A549 (cell line): ENCODE measurements at regions not wholly inside any gene's neighbourhood (a gene's known extent, or its start where the extent isn't known, plus 50 kb on each side); places are given as distances from the start of the nearest gene placed in this dataset.

Source experiments
- ATAC-seq, 2 experiments: fragments of 200-7000 bp in 1 of 2; fragments of >200 bp in 1 of 2; cut with Nextera tagmentation in 1 of 2; cut with Tn5 transposase in 1 of 2; 3 replicates each; pipeline versions ENCODE4 v1.8.0 to v1.9.1; 2018 to 2020; ENCODE audit warnings: mild to moderate bottlenecking in 1 of 2, moderate library complexity in 1 of 2
- CTCF ChIA-PET: fragments of 300-600 bp; sonication (Branson Sonifier 250); formaldehyde crosslinking; extraction: SDS; loops from one replicate; lab custom pipeline; 2021; ENCODE audit warnings: antibody characterized with exemption, inconsistent platforms; lab: Yijun Ruan, JAX
- POLR2A ChIA-PET: fragments of 350-600 bp; formaldehyde crosslinking; extraction: SDS; loops from one replicate; lab custom pipeline; 2021; ENCODE audit warnings: antibody characterized with exemption, inconsistent platforms; lab: Yijun Ruan, JAX
- DNase-seq, 2 experiments: peaks; one replicate each; pipeline versions ENCODE4 v3.0.0 to v3.0.0-alpha.2; 2011 to 2016; ENCODE audit warnings: low read depth in 1 of 2, low spot score in 1 of 2
- FAIRE-seq: peaks from 2 replicates; lab custom pipeline; 2011; peaks lifted over from hg19 to GRCh38; lab: Jason Lieb, UNC
- H3K27ac ChIP-seq, 2 experiments: fragments of >200 bp; sonication (Bioruptor Twin); formaldehyde crosslinking; 3 replicates each; pipeline ENCODE4 v1.5.1; 2016 to 2017
- H3K4me1 ChIP-seq: fragments of >200 bp; sonication (Bioruptor Twin); formaldehyde crosslinking; 3 replicates; pipeline ENCODE4 v1.6.1; 2016
- H3K4me2 ChIP-seq: fragments of >200 bp; sonication (Bioruptor Twin); formaldehyde crosslinking; 3 replicates; pipeline ENCODE4 v1.6.1; 2016
- H3K4me3 ChIP-seq: fragments of >200 bp; sonication (Bioruptor Twin); formaldehyde crosslinking; 3 replicates; pipeline ENCODE4 v1.5.1; 2016
- H3K9me3 ChIP-seq: fragments of >200 bp; sonication (Bioruptor Twin); formaldehyde crosslinking; 3 replicates; pipeline ENCODE4 v1.6.1; 2016
- BHLHE40 ChIP-seq: IDR thresholded peaks from 2 replicates; pipeline ENCODE4 v1.6.1; 2012; ENCODE audit warnings: low read depth, low read length, inconsistent platforms
- CBX2 ChIP-seq: fragments of 200-600 bp; sonication (generic); IDR thresholded peaks from 2 replicates; pipeline ENCODE4 v1.6.1; 2016; ENCODE audit warnings: low read depth, mild to moderate bottlenecking, borderline replicate concordance
- CEBPB ChIP-seq, 2 experiments: fragments of >200 bp in 1 of 2; sonication (Bioruptor Twin) in 1 of 2; formaldehyde crosslinking in 1 of 2; IDR thresholded peaks; 2 replicates each; pipeline ENCODE4 v1.6.1; 2012 to 2016
- CHD2 ChIP-seq: fragments of 150-350 bp; IDR thresholded peaks from 2 replicates; pipeline ENCODE4 v1.6.1; 2014; ENCODE audit warnings: low read length; ENCODE audit not compliant: partially characterized antibody
- CTCF ChIP-seq: fragments of >200 bp; sonication (Bioruptor Twin); formaldehyde crosslinking; IDR thresholded peaks from 3 replicates; pipeline ENCODE4 v1.5.1; 2016
- EHF ChIP-seq: fragments of 250-450 bp; sonication (Bioruptor Pico); IDR thresholded peaks from 2 replicates; pipeline ENCODE4 v1.5.0; 2020; ENCODE audit warnings: mild to moderate bottlenecking
- ESRRA ChIP-seq: fragments of 150-350 bp; IDR thresholded peaks from 2 replicates; pipeline ENCODE4 v1.6.1; 2014; ENCODE audit warnings: mild to moderate bottlenecking, low read length, borderline replicate concordance
- FOXS1 ChIP-seq: fragments of 250-450 bp; sonication (Bioruptor Pico); IDR thresholded peaks from 2 replicates; pipeline ENCODE4 v1.5.0; 2020; ENCODE audit warnings: mild to moderate bottlenecking, moderate library complexity
- GATA3 ChIP-seq: IDR thresholded peaks from 2 replicates; pipeline ENCODE4 v1.6.1; 2012; ENCODE audit warnings: borderline replicate concordance
- HEYL ChIP-seq: fragments of 250-450 bp; sonication (Bioruptor Pico); IDR thresholded peaks from 2 replicates; pipeline ENCODE4 v1.8.0; 2021; ENCODE audit warnings: mild to moderate bottlenecking, moderate library complexity
- HOXB13 ChIP-seq: fragments of 250-450 bp; sonication (Bioruptor Pico); IDR thresholded peaks from 2 replicates; pipeline ENCODE4 v1.5.0; 2020; ENCODE audit warnings: low read depth, mild to moderate bottlenecking, moderate library complexity
- HOXB5 ChIP-seq: fragments of 250-450 bp; sonication (Bioruptor Pico); IDR thresholded peaks from 2 replicates; pipeline ENCODE4 v1.5.0; 2020; ENCODE audit warnings: mild to moderate bottlenecking, moderate library complexity
- JUNB ChIP-seq: fragments of >200 bp; sonication (Bioruptor Twin); formaldehyde crosslinking; IDR thresholded peaks from 2 replicates; pipeline ENCODE4 v1.6.1; 2016
- MAFK ChIP-seq: fragments of 450-650 bp; IDR thresholded peaks from 2 replicates; pipeline ENCODE4 v1.6.1; 2014; ENCODE audit not compliant: partially characterized antibody
- MAZ ChIP-seq: fragments of 150-350 bp; IDR thresholded peaks from 2 replicates; pipeline ENCODE4 v1.6.1; 2014; ENCODE audit warnings: antibody characterized with exemption, low read depth, low read length, borderline replicate concordance
- MYC ChIP-seq: IDR thresholded peaks from 2 replicates; pipeline ENCODE4 v1.6.1; 2012; ENCODE audit warnings: mild to moderate bottlenecking, inconsistent platforms, low read length, improper control_type of control experiment, borderline replicate concordance
- NFE2L2 ChIP-seq: fragments of 150-350 bp; conservative IDR thresholded peaks from 2 replicates; pipeline ENCODE4 v1.6.1; 2014; ENCODE audit warnings: low read length
- NPAS2 ChIP-seq: fragments of 250-450 bp; sonication (Bioruptor Pico); IDR thresholded peaks from 2 replicates; pipeline ENCODE4 v1.8.0; 2022; ENCODE audit warnings: mild to moderate bottlenecking, moderate library complexity, borderline replicate concordance
- NR3C1 ChIP-seq: fragments of >200 bp; sonication (Bioruptor Twin); formaldehyde crosslinking; IDR thresholded peaks from 3 replicates; pipeline ENCODE4 v1.6.1; 2017
- POLR2A ChIP-seq: IDR thresholded peaks from 2 replicates; pipeline ENCODE4 v1.6.1; 2012; ENCODE audit warnings: mild to moderate bottlenecking, low read length
- RNF2 ChIP-seq: fragments of 200-600 bp; sonication (generic); IDR thresholded peaks from 2 replicates; pipeline ENCODE4 v1.6.1; 2016; ENCODE audit warnings: low read depth, mild to moderate bottlenecking, antibody characterized with exemption, moderate library complexity, borderline replicate concordance
- TFCP2L1 ChIP-seq: fragments of 250-450 bp; sonication (Bioruptor Pico); IDR thresholded peaks from 2 replicates; pipeline ENCODE4 v1.5.0; 2021; ENCODE audit warnings: mild to moderate bottlenecking
- ZC3H11A ChIP-seq: fragments of 450-650 bp; IDR thresholded peaks from 2 replicates; pipeline ENCODE4 v1.6.1; 2014; ENCODE audit warnings: antibody characterized with exemption, mild to moderate bottlenecking
- ZNF302 ChIP-seq: fragments of 250-450 bp; sonication (Bioruptor Pico); IDR thresholded peaks from 2 replicates; pipeline ENCODE4 v1.9.0; 2021; ENCODE audit warnings: inconsistent platforms, mild to moderate bottlenecking, moderate library complexity
- WGBS: methylation state at CpG from one replicate; pipeline ENCODE4 v1.1.6; 2017; ENCODE audit errors: missing lambda C conversion rate; 5-methylcytosine and 5-hydroxymethylcytosine counted together
- TF ChIP-seq, protein P1 (sequence below): IDR thresholded peaks from 2 replicates; pipeline ENCODE4 v1.6.1; 2012
- TF ChIP-seq, protein P2 (sequence below): fragments of 150-350 bp; IDR thresholded peaks from 2 replicates; pipeline ENCODE4 v1.6.1; 2014; ENCODE audit warnings: low read depth, mild to moderate bottlenecking, low read length
- TF ChIP-seq, protein P3 (sequence below): IDR thresholded peaks from 2 replicates; pipeline ENCODE4 v1.6.1; 2012; ENCODE audit warnings: low read depth, borderline replicate concordance

DNA sequence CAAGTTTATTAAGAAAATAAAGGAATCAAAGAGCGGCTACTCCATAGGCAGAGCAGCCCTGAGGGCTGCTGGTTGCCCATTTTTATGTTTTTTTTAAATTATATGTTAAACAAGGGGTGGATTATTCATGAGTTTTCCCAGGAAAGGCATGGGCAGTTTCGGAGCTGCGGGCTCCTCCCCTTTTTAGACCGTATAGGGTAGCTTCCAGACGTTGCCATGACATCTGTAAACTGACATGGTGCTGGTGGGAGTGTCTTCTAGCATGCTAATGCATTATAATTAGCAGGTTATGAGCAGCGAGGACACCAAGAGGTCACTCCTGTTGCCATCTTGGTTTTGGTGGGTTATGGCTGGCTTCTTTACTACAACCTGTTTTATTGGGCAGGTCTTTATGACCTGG lies 301.8 kb downstream of the TFAP2C start:
- H3K4me3 ChIP-seq: no peak overlapping the region
- no peak overlapping the region for H3K4me2 ChIP-seq
- ChIA-PET CTCF (no interaction called here), POLR2A (no interaction called here)
- FAIRE-seq: no peak
- ATAC-seq: no peak
- 78% methylated on average over 6 of the region's 6 CpGs for WGBS
- no peaks in the 10 kb centered on the region for H3K9me3 ChIP-seq
- no peak for TF ChIP-seq EHF
- TF ChIP-seq, all 56 proteins: peak for 0
- H3K27ac ChIP-seq: no peak overlapping the region
- DNase-seq: no peak
- H3K4me1 ChIP-seq: no peaks in the 10 kb centered on the region; the same call in 2 of the 3 replicates

DNA sequence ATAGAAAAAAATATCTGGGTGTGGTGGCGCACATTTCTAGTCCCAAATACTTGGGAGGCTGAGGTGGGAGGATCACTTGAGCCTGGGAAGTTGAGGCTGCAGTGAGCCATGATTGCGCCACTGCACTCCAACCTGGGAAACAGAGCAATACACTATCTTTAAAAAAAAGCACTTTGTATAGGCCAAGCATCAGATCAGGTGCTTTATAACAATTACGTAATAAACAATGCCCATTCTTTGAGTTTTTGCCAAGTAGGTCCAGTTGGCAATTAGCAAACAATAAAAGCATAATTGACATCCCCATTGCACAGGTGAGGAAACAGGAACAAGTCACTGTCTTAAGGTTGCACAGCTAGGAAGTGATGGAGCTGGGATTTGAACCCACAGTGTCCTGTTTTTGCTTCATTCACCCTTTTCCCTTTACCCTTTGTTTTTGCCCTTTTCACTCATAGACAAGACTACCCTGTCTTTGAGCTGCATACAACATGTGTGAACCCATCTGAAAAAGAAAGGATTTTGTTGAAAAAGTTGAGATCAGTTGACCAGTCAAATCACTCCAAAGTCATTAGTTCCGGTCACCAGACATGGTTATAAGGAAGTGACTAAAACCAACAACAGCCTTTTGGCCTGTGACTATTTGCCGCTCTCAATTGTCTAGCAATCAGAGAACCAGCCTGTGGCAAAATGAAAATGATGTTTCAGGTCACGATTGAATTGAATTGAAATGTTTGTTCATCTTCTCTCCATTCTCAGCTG lies 303.6 kb downstream of the TFAP2C start:
- CTCF ChIA-PET: interaction anchor here (0.7 to 1.2 kb wide), 3 partner anchors 10 to 128 kb away, joined by 3 read pairs; no protein-coding TSS in a partner anchor
- DNase-seq (no peak), ATAC-seq (no peak)
- no peak for TF ChIP-seq ESRRA
- no peak for TF ChIP-seq ZC3H11A
- no peak for TF ChIP-seq HEYL (CRISPR knock-in tag)
- no peak for TF ChIP-seq CHD2
- TF ChIP-seq, all 56 proteins: peak for 0
- Histone ChIP-seq H3K9me3 (no peaks in the 10 kb centered on the region), H3K4me2 (no peak overlapping the region), H3K4me3 (no peak overlapping the region), H3K4me1 (no peaks in the 10 kb centered on the region; the same call in 2 of the 3 replicates), H3K27ac (no peak overlapping the region)
- no peak for FAIRE-seq
- 91% methylated on average over 6 of the region's 6 CpGs for WGBS
- POLR2A ChIA-PET: no interaction called here

- TF ChIP-seq, protein P1, sequence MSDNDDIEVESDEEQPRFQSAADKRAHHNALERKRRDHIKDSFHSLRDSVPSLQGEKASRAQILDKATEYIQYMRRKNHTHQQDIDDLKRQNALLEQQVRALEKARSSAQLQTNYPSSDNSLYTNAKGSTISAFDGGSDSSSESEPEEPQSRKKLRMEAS: no peak
- TF ChIP-seq ESRRA: no peak
- no peak for TF ChIP-seq MAFK
- TF ChIP-seq FOXS1 (CRISPR knock-in tag): no peak
- no peak for TF ChIP-seq JUNB
- no peak for TF ChIP-seq HOXB5 (CRISPR knock-in tag)
- TF ChIP-seq HOXB13: no peak
- no peak for TF ChIP-seq TFCP2L1
- TF ChIP-seq ZC3H11A: no peak
- TF ChIP-seq POLR2A: no peak
- Histone ChIP-seq H3K4me2 (no peak overlapping the region), H3K27ac (no peak overlapping the region), H3K4me1 (no peaks in the 10 kb centered on the region; the same call in 2 of the 3 replicates), H3K4me3 (no peak overlapping the region), H3K9me3 (no peaks in the 10 kb centered on the region)
- POLR2A ChIA-PET: no interaction called here
- no peak for DNase-seq
- FAIRE-seq: no peak
- no peak for ATAC-seq
- WGBS: 74% methylated on average over 3 of the region's 3 CpGs
- CTCF ChIA-PET: interaction anchor here (0.7 kb wide), 1 partner anchor 44 kb away, joined by 3 read pairs; no protein-coding TSS in a partner anchor
Measured at GRCh38 chr20:56933331-56933698, 304.2 kb downstream of the TFAP2C start.

- Histone ChIP-seq H3K4me3 (no peak overlapping the region), H3K4me1 (no peaks in the 10 kb centered on the region; the same call in 2 of the 3 replicates), H3K27ac (no peak overlapping the region), H3K9me3 (no peaks in the 10 kb centered on the region), H3K4me2 (no peak overlapping the region)
- TF ChIP-seq NR3C1 (no peak), CHD2 (no peak), GATA3 (no peak), NFE2L2 (no peak), CTCF (no peak), CEBPB (IDR thresholded peaks at IDR 0.05) (no peak), CBX2 (no peak), HEYL (CRISPR knock-in tag) (no peak), MAZ (no peak), TFCP2L1 (no peak), HOXB5 (CRISPR knock-in tag) (no peak), NPAS2 (CRISPR knock-in tag) (no peak), RNF2 (no peak), ZNF302 (CRISPR knock-in tag) (no peak), FOXS1 (CRISPR knock-in tag) (no peak), MYC (no peak), BHLHE40 (no peak)
- TF ChIP-seq, protein P2, sequence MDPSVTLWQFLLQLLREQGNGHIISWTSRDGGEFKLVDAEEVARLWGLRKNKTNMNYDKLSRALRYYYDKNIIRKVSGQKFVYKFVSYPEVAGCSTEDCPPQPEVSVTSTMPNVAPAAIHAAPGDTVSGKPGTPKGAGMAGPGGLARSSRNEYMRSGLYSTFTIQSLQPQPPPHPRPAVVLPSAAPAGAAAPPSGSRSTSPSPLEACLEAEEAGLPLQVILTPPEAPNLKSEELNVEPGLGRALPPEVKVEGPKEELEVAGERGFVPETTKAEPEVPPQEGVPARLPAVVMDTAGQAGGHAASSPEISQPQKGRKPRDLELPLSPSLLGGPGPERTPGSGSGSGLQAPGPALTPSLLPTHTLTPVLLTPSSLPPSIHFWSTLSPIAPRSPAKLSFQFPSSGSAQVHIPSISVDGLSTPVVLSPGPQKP: no peak
- TF ChIP-seq, protein P3, sequence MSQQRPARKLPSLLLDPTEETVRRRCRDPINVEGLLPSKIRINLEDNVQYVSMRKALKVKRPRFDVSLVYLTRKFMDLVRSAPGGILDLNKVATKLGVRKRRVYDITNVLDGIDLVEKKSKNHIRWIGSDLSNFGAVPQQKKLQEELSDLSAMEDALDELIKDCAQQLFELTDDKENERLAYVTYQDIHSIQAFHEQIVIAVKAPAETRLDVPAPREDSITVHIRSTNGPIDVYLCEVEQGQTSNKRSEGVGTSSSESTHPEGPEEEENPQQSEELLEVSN: no peak
- 91% methylated on average over 6 of the region's 6 CpGs for WGBS
- ChIA-PET CTCF (interaction anchor here (2.1 kb wide), 1 partner anchor 40 kb away, joined by 6 read pairs; no protein-coding TSS in a partner anchor), POLR2A (no interaction called here)
- DNase-seq (no peak), ATAC-seq (no peak), FAIRE-seq (no peak)
Measured at GRCh38 chr20:56934888-56935287, 305.8 kb downstream of the TFAP2C start.
